Fibroblast of lung (primary cell): ENCODE measurements at regions not wholly inside any gene's neighbourhood (a gene's known extent, or its start where the extent isn't known, plus 50 kb on each side); places are given as distances from the start of the nearest gene placed in this dataset.

ENCODE experiments used
- CTCF ChIP-seq, 2 donors: IDR thresholded peaks in 1 of 2; conservative IDR thresholded peaks in 1 of 2; 1 replicate in 1 of 2; 2 replicates in 1 of 2; pipeline ENCODE4 v1.5.1; 2011 to 2012; ENCODE audit warnings: low read length in 2 of 2, control low read depth in 1 of 2, inconsistent platforms in 1 of 2, low read depth in 1 of 2, mild to moderate bottlenecking in 1 of 2
- EZH2 ChIP-seq: IDR thresholded peaks from 2 replicates; pipeline ENCODE4 v1.5.1; 2012; ENCODE audit warnings: low read length, control low read depth, mild to moderate bottlenecking; ENCODE audit errors: missing control alignments

GRCh38 chr1:207203541-207203940 lies 99.5 kb downstream of the C4BPA start:
- TF ChIP-seq CTCF (conservative IDR thresholded peaks at IDR 0.05 in 1 of 2, IDR thresholded peaks at IDR 0.05 in 1 of 2; ENCODE audit: low read depth in 1 of 2, low read length in 2 of 2) = no peak
- TF ChIP-seq EZH2 = no peak
